Esophagus squamous epithelium (tissue), 5 donors: ENCODE measurements at regions not wholly inside any gene's neighbourhood (a gene's known extent, or its start where the extent isn't known, plus 50 kb on each side); places are given as distances from the start of the nearest gene placed in this dataset.

Source experiments
- DNase-seq: peaks from one replicate; lab custom pipeline; 2025; lab: John Stamatoyannopoulos, UW
- H3K27ac ChIP-seq, 4 donors: fragments of 200-600 bp; sonication (generic); one replicate each; pipeline ENCODE4 v1.5.1; 2016 to 2019; ENCODE audit warnings: mild to moderate bottlenecking in 1 of 4
- H3K27me3 ChIP-seq, 4 donors: fragments of 200-600 bp; sonication (generic); 1 replicate in 3 of 4; 2 replicates in 1 of 4; pipeline versions ENCODE4 v1.5.1 to v1.6.0; 2017 to 2021; ENCODE audit warnings: antibody characterized with exemption in 1 of 4
- H3K36me3 ChIP-seq, 3 donors: fragments of 200-600 bp; sonication (generic); one replicate each; pipeline ENCODE4 v1.5.1; 2016 to 2019
- H3K4me1 ChIP-seq, 3 donors: fragments of 200-600 bp; sonication (generic); one replicate each; pipeline ENCODE4 v1.5.1; 2017 to 2019
- H3K4me3 ChIP-seq, 4 donors: fragments of 200-600 bp; sonication (generic); 1 replicate in 3 of 4; 2 replicates in 1 of 4; pipeline ENCODE4 v1.5.1; 2016 to 2019; ENCODE audit warnings: mild to moderate bottlenecking in 2 of 4, moderate library complexity in 1 of 4
- H3K9me3 ChIP-seq, 3 donors: fragments of 200-600 bp; sonication (generic); one replicate each; pipeline ENCODE4 v1.5.1; 2016 to 2019
- POLR2A ChIP-seq, 4 donors: fragments of 450-650 bp; IDR thresholded peaks; one replicate each; pipeline ENCODE4 v1.6.1; 2017; ENCODE audit warnings: antibody characterized with exemption in 4 of 4, mild to moderate bottlenecking in 4 of 4, moderate library complexity in 3 of 4
- WGBS, 2 donors: methylation state at CpG; one replicate each; pipeline ENCODE4 v1.1.5; 2018; 5-methylcytosine and 5-hydroxymethylcytosine counted together
- intact Hi-C: fragments of 100-400 bp; cut with DNase I; formaldehyde crosslinking; loops from one replicate; pipeline ENCODE4 v1.15.0; 2022
- TF ChIP-seq, protein P1 (sequence below), 6 experiments: fragments of 450-650 bp in 4 of 6; fragments of 200-600 bp in 2 of 6; sonication (generic) in 2 of 6; IDR thresholded peaks; one replicate each; pipeline ENCODE4 v1.5.1; 2016 to 2019; ENCODE audit warnings: antibody characterized with exemption in 6 of 6, mild to moderate bottlenecking in 4 of 6, moderate library complexity in 4 of 6
- donor health status: DM: yes; HTN: yes; CAD: no.

DNA sequence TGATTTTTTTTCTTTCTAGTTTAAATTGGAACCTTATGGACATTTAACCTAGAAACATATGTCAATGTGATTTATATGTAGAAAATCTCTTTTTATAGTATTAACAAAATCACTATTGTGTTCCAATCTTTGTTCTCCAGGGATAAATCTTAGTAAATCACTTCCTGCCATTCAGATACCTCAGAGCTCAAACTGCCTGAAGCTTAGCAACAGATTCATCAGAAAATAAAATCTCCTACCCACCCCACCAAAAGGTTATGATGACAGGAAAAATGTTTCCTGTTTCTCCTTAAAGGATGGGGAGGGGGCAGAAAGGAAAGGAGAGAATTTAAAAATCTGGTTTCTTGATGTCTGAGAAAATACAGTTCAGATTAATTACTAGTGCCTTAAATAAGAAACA, 105.0 kb upstream of the TUT7 start:
- Histone ChIP-seq H3K4me3 (no peak overlapping the region), H3K9me3 (no peaks in the 10 kb centered on the region), H3K36me3 (no peaks in the 10 kb centered on the region), H3K27ac (no peak overlapping the region), H3K4me1 (peaks cover 0 to 11% (median 0%) of the 10 kb centered on the region in 3 donors), H3K27me3 (no peaks in the 10 kb centered on the region)
- intact Hi-C loops, result no loop called here
- no peak for DNase-seq
- no peak for TF ChIP-seq POLR2A (IDR thresholded peaks at IDR 0.05)
- TF ChIP-seq, protein P1, sequence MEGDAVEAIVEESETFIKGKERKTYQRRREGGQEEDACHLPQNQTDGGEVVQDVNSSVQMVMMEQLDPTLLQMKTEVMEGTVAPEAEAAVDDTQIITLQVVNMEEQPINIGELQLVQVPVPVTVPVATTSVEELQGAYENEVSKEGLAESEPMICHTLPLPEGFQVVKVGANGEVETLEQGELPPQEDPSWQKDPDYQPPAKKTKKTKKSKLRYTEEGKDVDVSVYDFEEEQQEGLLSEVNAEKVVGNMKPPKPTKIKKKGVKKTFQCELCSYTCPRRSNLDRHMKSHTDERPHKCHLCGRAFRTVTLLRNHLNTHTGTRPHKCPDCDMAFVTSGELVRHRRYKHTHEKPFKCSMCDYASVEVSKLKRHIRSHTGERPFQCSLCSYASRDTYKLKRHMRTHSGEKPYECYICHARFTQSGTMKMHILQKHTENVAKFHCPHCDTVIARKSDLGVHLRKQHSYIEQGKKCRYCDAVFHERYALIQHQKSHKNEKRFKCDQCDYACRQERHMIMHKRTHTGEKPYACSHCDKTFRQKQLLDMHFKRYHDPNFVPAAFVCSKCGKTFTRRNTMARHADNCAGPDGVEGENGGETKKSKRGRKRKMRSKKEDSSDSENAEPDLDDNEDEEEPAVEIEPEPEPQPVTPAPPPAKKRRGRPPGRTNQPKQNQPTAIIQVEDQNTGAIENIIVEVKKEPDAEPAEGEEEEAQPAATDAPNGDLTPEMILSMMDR (IDR thresholded peaks at IDR 0.05), result no peak

DNA sequence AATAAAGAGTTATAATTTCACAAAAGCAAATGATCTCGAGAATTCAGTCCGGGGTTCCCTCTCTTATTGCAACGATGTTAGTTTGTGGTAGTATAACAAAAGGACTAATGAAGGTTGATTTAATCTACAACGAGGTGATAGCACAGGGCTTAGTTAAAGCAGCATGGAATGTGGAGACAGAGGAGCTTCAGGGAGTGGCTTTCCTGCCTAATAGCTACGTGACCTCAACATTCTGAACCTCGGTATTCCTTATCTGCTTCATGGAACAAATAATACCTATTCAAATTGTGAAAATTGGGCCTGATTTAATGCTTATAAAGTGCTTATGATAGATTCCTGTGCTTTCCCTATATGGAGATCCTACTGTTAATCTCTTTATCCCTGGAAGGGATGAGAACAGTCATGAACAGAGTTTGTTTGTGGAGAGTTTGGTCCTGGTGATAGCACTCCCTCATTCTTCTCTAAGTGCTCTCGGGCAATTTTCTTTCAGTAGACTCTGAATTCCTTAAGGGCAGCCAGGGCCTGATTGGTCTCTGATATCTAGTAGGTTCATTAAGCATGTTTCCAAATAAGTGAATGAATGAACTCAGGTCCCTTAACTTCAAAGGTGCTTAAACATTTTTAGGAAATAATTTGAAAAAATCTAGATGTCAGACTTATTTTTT, 104.1 kb upstream of the TUT7 start:
- WGBS, 2 donors, result 69 to 73% methylated on average over 7 of the region's 7 CpGs
- Histone ChIP-seq H3K27me3 (no peaks in the 10 kb centered on the region), H3K36me3 (no peaks in the 10 kb centered on the region), H3K9me3 (no peaks in the 10 kb centered on the region), H3K4me3 (no peak overlapping the region), H3K27ac (no peak overlapping the region), H3K4me1 (peaks cover 0 to 15% (median 0%) of the 10 kb centered on the region in 3 donors)
- TF ChIP-seq, protein P1 (IDR thresholded peaks at IDR 0.05), result no peak
- no peak for DNase-seq
- intact Hi-C loops, result no loop called here

DNA sequence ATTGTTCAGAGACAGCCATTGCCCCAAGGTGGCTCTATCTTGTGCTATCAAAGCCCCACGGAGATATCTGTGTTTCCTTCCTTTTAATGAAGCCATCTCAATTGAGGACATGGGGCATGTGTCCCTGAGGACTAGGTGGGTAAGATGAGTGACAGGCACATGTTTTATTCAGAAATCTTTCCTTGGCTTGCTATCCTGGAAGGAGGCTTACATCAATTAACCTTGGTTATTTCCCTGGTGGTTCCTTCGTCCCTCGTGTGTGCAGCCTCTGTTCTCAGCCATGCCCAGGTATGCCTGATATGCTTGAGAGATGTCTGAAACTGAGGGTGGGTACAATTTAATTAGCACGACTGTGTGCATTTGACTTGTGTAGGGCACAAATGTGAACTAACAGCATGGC, 102.2 kb upstream of the TUT7 start:
- DNase-seq, result no peak
- no peaks in the 10 kb centered on the region for H3K27me3 ChIP-seq
- H3K9me3 ChIP-seq, result no peaks in the 10 kb centered on the region
- no peak overlapping the region for H3K27ac ChIP-seq
- no peak overlapping the region for H3K4me3 ChIP-seq
- intact Hi-C loops, result no loop called here
- H3K36me3 ChIP-seq, result no peaks in the 10 kb centered on the region
- peaks cover 0 to 15% (median 0%) of the 10 kb centered on the region in 3 donors for H3K4me1 ChIP-seq
- 78 to 92% methylated on average over 4 of the region's 4 CpGs for WGBS, 2 donors
- TF ChIP-seq, protein P1 (IDR thresholded peaks at IDR 0.05), result no peak
- TF ChIP-seq POLR2A (IDR thresholded peaks at IDR 0.05), result no peak

DNA sequence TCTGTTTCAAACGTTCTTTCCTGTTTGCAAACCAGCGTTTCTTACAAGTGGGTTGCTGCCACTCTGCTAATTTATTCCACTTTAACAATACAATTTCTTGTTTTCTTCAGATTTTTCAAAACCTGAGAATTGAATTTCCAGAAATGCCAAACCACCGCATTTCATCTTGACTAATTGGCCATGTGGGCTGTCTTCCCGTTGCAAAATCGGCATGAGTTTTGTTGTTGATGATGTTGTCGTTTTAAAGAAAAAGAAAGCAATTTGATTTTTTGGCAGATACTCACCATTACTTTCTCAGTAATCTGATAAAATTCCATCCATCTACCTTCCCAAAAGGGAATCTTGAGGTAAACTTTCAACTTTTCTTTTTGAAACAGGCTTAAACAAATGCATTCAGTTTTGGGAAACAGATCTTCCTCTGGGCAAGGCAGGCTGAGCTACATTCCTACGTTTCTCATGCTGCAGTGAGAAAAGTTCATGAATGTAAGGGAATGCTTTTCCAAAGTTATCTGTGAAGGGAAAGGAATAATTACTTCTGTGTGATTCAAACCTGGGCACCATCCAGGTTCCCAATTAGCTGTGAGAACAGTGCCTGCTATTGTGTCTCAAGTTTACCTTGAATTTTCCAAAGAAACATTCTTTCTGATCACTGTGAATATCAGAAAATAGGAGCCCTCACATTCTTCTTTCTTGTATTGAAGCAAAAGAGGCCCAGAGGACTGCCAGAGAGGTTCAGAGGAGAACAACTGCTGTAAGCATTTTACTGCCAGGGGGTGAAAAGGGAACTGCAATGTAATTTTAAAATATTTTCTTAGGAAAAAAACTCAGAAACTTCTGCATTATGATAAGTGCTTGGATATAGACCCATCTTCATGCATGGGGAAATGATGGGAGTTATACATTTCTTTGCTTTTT, 100.7 kb upstream of the TUT7 start:
- intact Hi-C loops, result no loop called here
- no peaks in the 10 kb centered on the region for H3K27me3 ChIP-seq
- no peak for DNase-seq
- peaks cover 0 to 15% (median 0%) of the 10 kb centered on the region in 3 donors for H3K4me1 ChIP-seq
- TF ChIP-seq, protein P1 (IDR thresholded peaks at IDR 0.05), result no peak
- TF ChIP-seq POLR2A (IDR thresholded peaks at IDR 0.05), result no peak
- H3K9me3 ChIP-seq, result no peaks in the 10 kb centered on the region
- H3K36me3 ChIP-seq, result no peaks in the 10 kb centered on the region
- no peak overlapping the region for H3K4me3 ChIP-seq
- H3K27ac ChIP-seq, result peak overlapping the region in 2 of 4 donors; percentile 22 to 37
- WGBS, 2 donors, result 24 to 25% methylated on average over 7 of the region's 7 CpGs

DNA sequence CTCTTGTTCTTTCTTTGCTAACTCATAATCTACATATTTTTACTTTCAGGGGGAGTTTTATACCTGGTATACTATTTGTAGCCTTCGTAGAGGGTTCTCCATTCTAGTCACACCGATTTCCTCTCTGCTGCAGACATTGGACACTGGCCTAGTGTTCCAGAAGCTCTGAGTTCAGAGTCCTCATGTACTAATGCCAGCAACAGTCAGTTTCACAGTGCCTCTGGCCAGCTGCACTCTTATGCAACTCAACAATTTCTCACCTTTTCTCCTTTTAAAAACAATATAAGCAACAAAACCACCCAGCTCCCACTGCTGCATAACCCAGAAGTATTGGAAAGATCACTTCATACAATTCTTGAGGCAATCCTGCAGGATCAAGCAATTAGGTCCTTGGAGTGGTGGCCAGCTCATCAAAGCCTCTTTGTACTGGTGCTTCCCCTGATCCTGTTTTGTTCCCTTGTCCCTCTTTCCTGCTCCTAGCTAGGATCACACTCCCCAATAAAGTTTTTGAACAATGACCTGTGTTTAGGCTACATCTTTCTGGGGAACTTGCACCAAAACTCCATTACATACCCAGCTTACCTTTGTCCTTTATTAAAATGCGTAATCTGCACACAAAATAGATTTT, 98.1 kb upstream of the TUT7 start:
- Histone ChIP-seq H3K36me3 (no peaks in the 10 kb centered on the region), H3K9me3 (no peaks in the 10 kb centered on the region), H3K4me3 (no peak overlapping the region), H3K27me3 (no peaks in the 10 kb centered on the region), H3K4me1 (peaks cover 0 to 15% (median 0%) of the 10 kb centered on the region in 3 donors), H3K27ac (no peak overlapping the region)
- intact Hi-C loops, result no loop called here
- DNase-seq, result no peak
- no peak for TF ChIP-seq POLR2A (IDR thresholded peaks at IDR 0.05)
- TF ChIP-seq, protein P1 (IDR thresholded peaks at IDR 0.05), result no peak
- WGBS, 2 donors, result 53 to 64% methylated on average over 3 of the region's 3 CpGs
